ENCODE measurements at regions not wholly inside any gene's neighbourhood (a gene's known extent, or its start where the extent isn't known, plus 50 kb on each side); places are given as distances from the start of the nearest gene placed in this dataset.

- no peaks in the 10 kb centered on the region for H3K9me1 ChIP-seq (ENCODE audit: control insufficient read depth, extremely low read depth, insufficient read depth, low read length)
- no peak overlapping the region for H2AFZ ChIP-seq (ENCODE audit: control insufficient read depth, low read length)
- FAIRE-seq (no peak), DNase-seq (ENCODE audit: low read depth, low spot score) (no peak)
- H3K4me1 ChIP-seq (ENCODE audit: control insufficient read depth, extremely low read depth, insufficient read depth, low read length), result no peaks in the 10 kb centered on the region
- H3K27me3 ChIP-seq (ENCODE audit: control insufficient read depth, extremely low read depth, insufficient read depth, low read length), result no peaks in the 10 kb centered on the region
- no peak overlapping the region for H3K27ac ChIP-seq (ENCODE audit: control insufficient read depth, insufficient read depth, low read length)
- no peak overlapping the region for H3K4me2 ChIP-seq (ENCODE audit: control insufficient read depth, extremely low read depth, insufficient read depth, low read depth, low read length)
- no peaks in the 10 kb centered on the region for H4K20me1 ChIP-seq (ENCODE audit: control insufficient read depth, extremely low read depth, insufficient read depth, low read length)
- no peak overlapping the region for H3K4me3 ChIP-seq (ENCODE audit: control insufficient read depth in 2 of 3, extremely low read depth in 1 of 3, insufficient read depth in 2 of 3, low read depth in 1 of 3, low read length in 3 of 3)
- H3K9ac ChIP-seq (ENCODE audit: control insufficient read depth, extremely low read depth, insufficient read depth, low read length), result no peak overlapping the region
- no peaks in the 10 kb centered on the region for H3K9me3 ChIP-seq (ENCODE audit: control insufficient read depth, low read depth, low read length)
- no peaks in the 10 kb centered on the region for H3K79me2 ChIP-seq (ENCODE audit: control insufficient read depth, insufficient read depth, low read length)
- dilution Hi-C loops (cut with MboI; ENCODE audit: extremely low pct_ligation_motif_present, low sequenced_read_pairs), result no loop called here
- no peaks in the 10 kb centered on the region for H3K36me3 ChIP-seq (ENCODE audit: control insufficient read depth in 2 of 2, extremely low read depth in 1 of 2, insufficient read depth in 2 of 2, low read length in 2 of 2)
- TF ChIP-seq CTCF (optimal IDR thresholded peaks at IDR 0.05 in 1 of 3, IDR thresholded peaks at IDR 0.05 in 1 of 3, conservative IDR thresholded peaks at IDR 0.05 in 1 of 3; ENCODE audit: extremely low read depth in 1 of 3, insufficient read depth in 2 of 3, low read length in 3 of 3) (no peak), EZH2 (IDR thresholded peaks at IDR 0.05; ENCODE audit: low read length) (no peak)
Measured at GRCh38 chr5:10140195-10140973, 109.3 kb downstream of the ATPSCKMT start.

DNA sequence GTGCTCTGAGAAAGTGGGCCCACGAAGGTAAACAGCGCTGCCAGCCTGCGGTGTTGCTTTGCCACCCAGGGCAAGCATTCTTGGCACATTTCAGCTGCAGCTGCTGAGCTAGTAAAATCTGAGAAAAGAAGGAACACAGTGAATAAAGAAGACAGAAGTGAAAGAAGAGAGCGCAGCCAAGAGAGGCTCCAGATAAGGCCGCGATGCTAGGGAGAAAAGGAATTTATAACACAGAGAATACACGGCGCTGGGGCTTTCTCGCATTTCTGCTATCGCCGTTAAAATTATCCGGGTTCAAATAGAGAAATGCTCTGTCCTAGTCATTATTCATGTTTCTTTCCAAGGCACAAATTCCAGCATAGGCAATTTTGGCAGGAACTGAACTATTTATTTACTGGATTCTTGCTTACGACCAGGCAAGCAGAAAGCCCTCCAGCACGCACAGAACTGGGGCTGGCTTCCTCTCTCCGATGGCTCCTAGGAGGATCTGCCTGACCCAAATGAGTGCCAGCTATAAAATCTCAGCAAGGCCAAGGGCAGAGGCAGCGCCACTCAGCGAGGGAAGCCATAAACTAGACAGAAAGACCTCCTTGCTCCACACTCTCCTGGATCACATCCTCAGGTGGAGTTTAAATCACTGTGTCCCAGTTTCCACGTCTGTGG lies 111.2 kb downstream of the ATPSCKMT start:
- no peak overlapping the region for H3K27ac ChIP-seq (ENCODE audit: control insufficient read depth, insufficient read depth, low read length)
- H4K20me1 ChIP-seq (ENCODE audit: control insufficient read depth, extremely low read depth, insufficient read depth, low read length), result no peaks in the 10 kb centered on the region
- TF ChIP-seq EZH2 (IDR thresholded peaks at IDR 0.05; ENCODE audit: low read length) (no peak), CTCF (optimal IDR thresholded peaks at IDR 0.05 in 1 of 3, IDR thresholded peaks at IDR 0.05 in 1 of 3, conservative IDR thresholded peaks at IDR 0.05 in 1 of 3; ENCODE audit: extremely low read depth in 1 of 3, insufficient read depth in 2 of 3, low read length in 3 of 3) (no peak)
- H3K4me3 ChIP-seq (ENCODE audit: control insufficient read depth in 2 of 3, extremely low read depth in 1 of 3, insufficient read depth in 2 of 3, low read depth in 1 of 3, low read length in 3 of 3), result no peak overlapping the region
- no peaks in the 10 kb centered on the region for H3K9me1 ChIP-seq (ENCODE audit: control insufficient read depth, extremely low read depth, insufficient read depth, low read length)
- H3K9ac ChIP-seq (ENCODE audit: control insufficient read depth, extremely low read depth, insufficient read depth, low read length), result no peak overlapping the region
- H2AFZ ChIP-seq (ENCODE audit: control insufficient read depth, low read length), result no peak overlapping the region
- DNase-seq (ENCODE audit: low read depth, low spot score) (no peak), FAIRE-seq (no peak)
- H3K79me2 ChIP-seq (ENCODE audit: control insufficient read depth, insufficient read depth, low read length), result no peaks in the 10 kb centered on the region
- no peaks in the 10 kb centered on the region for H3K36me3 ChIP-seq (ENCODE audit: control insufficient read depth in 2 of 2, extremely low read depth in 1 of 2, insufficient read depth in 2 of 2, low read length in 2 of 2)
- no peaks in the 10 kb centered on the region for H3K9me3 ChIP-seq (ENCODE audit: control insufficient read depth, low read depth, low read length)
- H3K4me2 ChIP-seq (ENCODE audit: control insufficient read depth, extremely low read depth, insufficient read depth, low read depth, low read length), result no peak overlapping the region
- dilution Hi-C loops (cut with MboI; ENCODE audit: extremely low pct_ligation_motif_present, low sequenced_read_pairs), result no loop called here
- H3K27me3 ChIP-seq (ENCODE audit: control insufficient read depth, extremely low read depth, insufficient read depth, low read length), result no peaks in the 10 kb centered on the region
- no peaks in the 10 kb centered on the region for H3K4me1 ChIP-seq (ENCODE audit: control insufficient read depth, extremely low read depth, insufficient read depth, low read length)
